Peyer's patch (tissue), 4 donors: ENCODE measurements at regions not wholly inside any gene's neighbourhood (a gene's known extent, or its start where the extent isn't known, plus 50 kb on each side); places are given as distances from the start of the nearest gene placed in this dataset.

Experiments
- DNase-seq, 3 donors: peaks; one replicate each; pipeline ENCODE4 v3.0.0-alpha.2; 2017 to 2019
- H3K27ac ChIP-seq, 4 donors: fragments of 200-600 bp; sonication (generic); one replicate each; pipeline ENCODE4 v1.5.1; 2016 to 2019
- H3K27me3 ChIP-seq, 2 donors: fragments of 200-600 bp; sonication (generic); one replicate each; pipeline ENCODE4 v1.5.1; 2019
- H3K36me3 ChIP-seq, 3 donors: fragments of 200-600 bp; sonication (generic); one replicate each; pipeline ENCODE4 v1.5.1; 2016 to 2019
- H3K4me1 ChIP-seq, 4 donors: fragments of 200-600 bp; sonication (generic); one replicate each; pipeline ENCODE4 v1.5.1; 2016 to 2019
- H3K4me3 ChIP-seq, 4 donors: fragments of 200-600 bp; sonication (generic); 1 replicate in 3 of 4; 2 replicates in 1 of 4; pipeline ENCODE4 v1.5.1; 2016 to 2019; ENCODE audit warnings: mild to moderate bottlenecking in 1 of 4
- H3K9me3 ChIP-seq, 4 donors: fragments of 200-600 bp; sonication (generic); one replicate each; pipeline ENCODE4 v1.5.1; 2016 to 2019; ENCODE audit warnings: mild to moderate bottlenecking in 1 of 4
- CTCF ChIP-seq, 6 experiments: fragments of 450-650 bp in 4 of 6; fragments of 200-600 bp in 2 of 6; sonication (generic) in 1 of 6; IDR thresholded peaks; one replicate each; pipeline ENCODE4 v1.5.1; 2017 to 2019; ENCODE audit warnings: antibody characterized with exemption in 6 of 6, mild to moderate bottlenecking in 3 of 6, moderate library complexity in 1 of 6
- POLR2A ChIP-seq, 2 donors: fragments of 450-650 bp; IDR thresholded peaks; one replicate each; pipeline ENCODE4 v1.5.1; 2017; ENCODE audit warnings: antibody characterized with exemption in 2 of 2, mild to moderate bottlenecking in 2 of 2, moderate library complexity in 2 of 2

GRCh38 chrX:63503541-63503940, 152.4 kb upstream of the SPIN4 start:
- TF ChIP-seq CTCF (IDR thresholded peaks at IDR 0.05) (no peak), POLR2A (IDR thresholded peaks at IDR 0.05) (no peak)
- no peak for DNase-seq
- no peaks in the 10 kb centered on the region for H3K36me3 ChIP-seq

GRCh38 chrX:63488546-63489373, 137.6 kb upstream of the SPIN4 start:
- H3K27me3 ChIP-seq = no peaks in the 10 kb centered on the region
- H3K27ac ChIP-seq = no peak overlapping the region
- H3K4me1 ChIP-seq = no peaks in the 10 kb centered on the region
- TF ChIP-seq CTCF (IDR thresholded peaks at IDR 0.05) (no peak), POLR2A (IDR thresholded peaks at IDR 0.05) (no peak)
- no peaks in the 10 kb centered on the region for H3K9me3 ChIP-seq
- no peak overlapping the region for H3K4me3 ChIP-seq
- DNase-seq = no peak
- H3K36me3 ChIP-seq = no peaks in the 10 kb centered on the region

More at GRCh38 chrX:63503541-63503940, 152.4 kb upstream of the SPIN4 start:
- Histone ChIP-seq H3K4me1 (no peaks in the 10 kb centered on the region), H3K9me3 (no peaks in the 10 kb centered on the region), H3K27ac (no peak overlapping the region), H3K27me3 (no peaks in the 10 kb centered on the region), H3K4me3 (no peak overlapping the region)

GRCh38 chrX:63475200-63475599, 124.1 kb upstream of the SPIN4 start:
- peaks cover 0 to 4% (median 0%) of the 10 kb centered on the region in 4 donors for H3K9me3 ChIP-seq

GRCh38 chrX:63471004-63471403, 119.9 kb upstream of the SPIN4 start:
- Histone ChIP-seq H3K36me3 (no peaks in the 10 kb centered on the region), H3K4me1 (no peaks in the 10 kb centered on the region), H3K4me3 (no peak overlapping the region), H3K27ac (no peak overlapping the region), H3K9me3 (no peaks in the 10 kb centered on the region), H3K27me3 (no peaks in the 10 kb centered on the region)
- DNase-seq = no peak
- TF ChIP-seq POLR2A (IDR thresholded peaks at IDR 0.05) (no peak), CTCF (IDR thresholded peaks at IDR 0.05) (no peak)

More at GRCh38 chrX:63475200-63475599, 124.1 kb upstream of the SPIN4 start:
- Histone ChIP-seq H3K27ac (no peak overlapping the region), H3K27me3 (no peaks in the 10 kb centered on the region), H3K4me3 (no peak overlapping the region), H3K4me1 (no peaks in the 10 kb centered on the region), H3K36me3 (no peaks in the 10 kb centered on the region)
- no peak for TF ChIP-seq CTCF (IDR thresholded peaks at IDR 0.05)
- TF ChIP-seq POLR2A (IDR thresholded peaks at IDR 0.05) = no peak
- no peak for DNase-seq

- TF ChIP-seq POLR2A (IDR thresholded peaks at IDR 0.05) (no peak), CTCF (IDR thresholded peaks at IDR 0.05) (no peak)
Observed at GRCh38 chrX:63470506-63470905, 119.4 kb upstream of the SPIN4 start.

More at GRCh38 chrX:63470506-63470905, 119.4 kb upstream of the SPIN4 start:
- Histone ChIP-seq H3K27ac (no peak overlapping the region), H3K4me3 (no peak overlapping the region), H3K36me3 (no peaks in the 10 kb centered on the region), H3K9me3 (no peaks in the 10 kb centered on the region), H3K27me3 (no peaks in the 10 kb centered on the region), H3K4me1 (no peaks in the 10 kb centered on the region)
- no peak for DNase-seq
